Dermis blood vessel endothelial cell (primary cell): ENCODE measurements at regions not wholly inside any gene's neighbourhood (a gene's known extent, or its start where the extent isn't known, plus 50 kb on each side); places are given as distances from the start of the nearest gene placed in this dataset.
"Not testable (repeated sequence)": the region's sequence is repeated elsewhere in the genome, so short reads cannot be mapped to it uniquely, and the experiment has no call there.

ENCODE experiments used
- DNase-seq: peaks from one replicate; pipeline ENCODE4 v3.0.0; 2010

DNA sequence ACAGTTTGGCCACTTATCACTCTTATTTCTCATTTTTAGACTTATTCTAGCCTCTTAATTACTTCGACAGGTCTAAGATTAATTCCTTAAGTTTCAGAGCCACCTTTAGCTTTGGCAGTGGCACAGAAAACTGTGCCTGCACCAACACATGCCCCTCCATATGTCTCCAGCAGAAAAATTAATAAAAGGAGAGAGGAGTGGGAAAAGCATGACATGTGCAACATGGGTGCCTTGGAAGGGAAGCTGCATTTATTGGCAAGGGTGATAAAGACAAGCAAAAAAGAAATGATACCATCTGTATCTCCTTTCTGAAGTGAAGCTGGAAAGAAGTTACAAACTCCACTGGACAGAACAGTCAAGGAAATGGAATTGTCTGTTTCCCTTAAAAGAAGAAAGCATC is 121.7 kb upstream of the CFAP20DC start:
- DNase-seq = no peak

DNA sequence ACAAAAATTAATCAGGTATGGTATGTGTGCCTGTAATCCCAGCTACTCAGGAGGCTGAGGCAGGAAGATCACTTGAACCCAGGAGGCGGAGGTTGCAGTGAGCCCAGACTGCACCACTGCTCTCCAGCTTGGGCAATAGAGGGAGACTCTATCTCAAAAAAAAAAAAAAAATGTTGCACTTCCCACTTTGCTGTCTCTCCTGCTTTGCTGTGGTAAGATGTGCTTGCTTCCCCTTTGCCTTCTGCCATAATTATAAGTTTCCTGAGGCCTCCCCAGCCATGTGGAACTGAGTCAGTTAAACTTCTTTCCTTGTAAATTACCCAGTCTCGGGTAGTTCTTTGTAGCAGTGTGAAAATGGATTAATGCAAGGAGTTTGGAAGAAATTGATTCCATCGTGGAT is 120.3 kb upstream of the CFAP20DC start:
- not testable (repeated sequence) for DNase-seq

DNA sequence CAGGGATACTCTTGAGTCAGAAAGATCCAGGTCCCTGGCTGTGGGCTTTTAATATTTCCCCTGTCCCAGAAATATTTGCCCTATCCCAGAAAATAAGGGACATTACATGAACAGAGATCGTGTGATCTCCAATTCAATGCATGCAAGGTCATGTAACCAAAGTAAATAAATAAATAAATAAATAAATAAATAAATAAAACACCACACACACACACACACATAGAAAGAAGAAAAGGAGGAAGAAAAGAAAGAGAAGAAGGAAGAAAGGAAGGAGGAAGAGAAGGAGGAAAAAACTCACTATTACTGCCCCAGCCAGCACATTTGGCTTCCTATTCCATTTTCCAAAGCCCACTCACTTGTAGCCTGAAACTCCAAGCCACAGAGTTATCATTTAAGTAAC is 117.9 kb upstream of the CFAP20DC start:
- DNase-seq = no peak

DNA sequence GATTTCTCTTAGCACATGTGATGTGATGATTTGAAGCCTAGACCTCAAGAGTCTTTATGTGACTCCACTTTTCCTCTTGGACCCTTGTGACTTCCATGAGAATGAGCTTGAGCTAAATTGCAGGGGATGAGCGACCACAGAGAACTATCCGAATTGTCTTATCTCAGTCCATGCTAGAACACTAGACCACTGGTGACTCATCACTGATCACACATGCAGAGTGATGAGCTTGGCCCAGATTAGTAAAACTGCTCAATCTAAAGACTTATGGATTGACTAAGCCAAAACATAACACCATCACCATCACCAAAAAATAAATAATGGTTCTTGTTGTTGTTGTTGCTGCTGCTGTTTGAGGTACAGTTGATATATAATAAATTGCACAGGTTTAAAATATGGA is 114.1 kb upstream of the CFAP20DC start:
- DNase-seq = no peak

DNA sequence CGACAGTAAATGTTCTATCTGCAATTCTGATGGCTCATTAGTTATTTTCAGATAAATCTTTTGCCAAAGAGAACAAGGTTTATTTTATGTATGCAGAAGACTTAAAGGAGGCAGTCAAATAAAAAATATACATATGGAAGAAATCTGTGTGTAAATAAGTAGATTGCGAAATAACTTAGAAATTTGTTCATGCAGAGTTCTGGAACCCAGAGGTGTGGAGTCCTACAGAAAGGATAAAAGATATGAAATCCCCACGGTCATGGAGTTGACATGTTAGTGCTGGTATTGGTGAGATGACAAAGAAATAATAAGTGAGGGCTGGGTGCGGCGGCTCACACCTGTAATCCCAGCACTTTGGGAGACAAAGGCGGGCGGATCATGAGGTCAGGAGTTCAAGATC is 111.2 kb upstream of the CFAP20DC start:
- no peak for DNase-seq

DNA sequence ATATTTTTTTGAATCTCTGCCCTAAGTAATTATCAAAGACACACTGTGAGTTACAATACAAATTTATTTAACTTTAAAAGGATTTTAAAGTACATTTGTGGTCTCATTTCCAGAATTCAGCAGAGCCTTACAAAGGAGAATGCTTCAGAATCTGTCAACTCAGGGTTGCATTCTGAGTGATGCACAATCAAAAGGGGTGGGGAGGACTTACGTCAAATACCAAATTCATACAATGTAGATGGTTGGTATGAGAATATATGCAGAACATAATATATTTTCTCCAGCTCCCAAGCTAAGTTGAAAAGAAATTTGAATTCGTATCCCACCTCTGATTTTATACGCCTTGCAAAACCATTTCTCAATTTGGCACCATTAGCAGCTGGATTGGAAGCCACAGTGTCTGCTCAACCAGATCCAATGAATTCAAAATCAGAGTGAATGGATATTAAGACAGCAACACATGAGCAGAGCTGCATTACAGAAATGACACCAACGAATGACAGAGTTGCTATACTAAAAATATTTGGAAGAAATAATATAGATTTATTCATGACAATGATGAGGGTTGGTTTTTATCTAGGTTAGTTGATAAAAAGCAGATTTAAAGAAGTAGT is 110.4 kb upstream of the CFAP20DC start:
- DNase-seq = no peak

DNA sequence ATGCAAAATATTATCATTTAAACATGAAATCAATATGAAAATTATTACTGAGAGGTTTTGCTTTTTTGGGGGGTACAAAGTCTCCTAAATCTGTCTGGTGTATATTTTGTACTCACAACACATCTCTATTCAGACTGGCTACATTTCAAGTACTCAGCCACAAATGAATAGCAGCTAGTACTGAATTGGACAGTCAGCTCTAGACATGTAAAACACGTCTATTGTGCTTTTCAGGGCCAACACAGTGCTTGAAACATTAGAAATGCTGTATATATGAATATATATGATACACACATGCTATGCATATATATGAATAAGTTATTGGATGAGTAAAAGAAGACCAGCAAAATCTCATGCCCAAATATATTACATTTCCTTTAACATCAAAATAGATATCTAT is 103.8 kb upstream of the CFAP20DC start:
- DNase-seq = no peak

DNA sequence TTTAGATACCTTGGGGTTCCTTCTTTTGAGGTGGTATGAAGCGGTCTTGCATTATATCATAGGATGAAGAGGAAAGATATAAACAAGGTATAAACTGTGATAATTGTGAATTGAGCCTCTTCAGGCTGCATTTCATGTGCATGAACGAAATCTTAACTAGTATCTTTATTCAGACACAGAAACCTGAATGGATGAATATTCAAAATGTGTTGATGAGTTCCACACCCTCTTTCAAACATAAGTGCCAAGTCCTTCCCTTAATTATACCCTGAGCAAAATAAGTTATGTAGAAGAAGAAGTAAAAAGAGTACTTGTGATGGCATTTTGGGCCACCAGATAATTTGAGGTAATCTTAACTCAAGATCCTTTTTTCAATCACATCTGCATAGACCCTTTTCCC is 103.1 kb upstream of the CFAP20DC start:
- no peak for DNase-seq

DNA sequence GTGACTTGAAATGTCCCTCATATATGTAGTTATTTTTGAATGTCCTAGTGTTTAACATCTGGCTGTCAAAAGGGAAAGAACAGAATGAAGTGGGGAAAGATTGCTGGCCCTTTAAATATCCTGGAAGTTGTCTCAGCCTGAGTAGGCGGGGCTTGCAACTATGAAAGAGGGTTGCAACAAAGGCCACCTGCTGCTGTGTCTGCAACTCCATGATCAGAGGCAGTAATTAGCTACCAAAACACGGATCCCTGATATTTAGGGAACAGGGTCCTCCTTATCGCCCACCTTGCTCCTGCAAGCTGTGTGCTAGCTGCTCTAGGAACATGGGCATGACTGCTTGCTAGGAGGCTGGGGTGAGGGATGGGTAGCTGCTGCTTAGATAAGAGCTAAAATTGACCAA is 100.2 kb upstream of the CFAP20DC start:
- no peak for DNase-seq

DNA sequence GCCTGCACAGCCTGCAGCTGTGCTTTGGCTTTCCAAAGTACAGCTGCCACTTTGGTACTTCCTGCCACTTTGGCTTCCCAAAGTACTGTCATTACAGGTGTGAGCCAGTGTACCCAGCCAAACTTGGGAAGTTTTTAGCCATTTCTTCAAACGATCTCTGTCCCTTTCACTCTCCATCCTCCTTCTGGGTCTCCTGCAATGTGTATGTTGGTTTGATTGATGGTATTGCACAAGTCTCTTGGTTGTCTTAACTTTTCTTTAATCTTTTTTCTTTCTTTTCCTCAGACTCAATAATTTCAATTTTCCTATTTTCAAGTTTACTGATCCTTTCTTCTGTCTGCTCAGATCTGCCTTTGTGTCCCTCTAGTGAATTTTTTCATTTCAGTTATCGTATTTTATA is 99.3 kb upstream of the CFAP20DC start:
- DNase-seq = no peak

DNA sequence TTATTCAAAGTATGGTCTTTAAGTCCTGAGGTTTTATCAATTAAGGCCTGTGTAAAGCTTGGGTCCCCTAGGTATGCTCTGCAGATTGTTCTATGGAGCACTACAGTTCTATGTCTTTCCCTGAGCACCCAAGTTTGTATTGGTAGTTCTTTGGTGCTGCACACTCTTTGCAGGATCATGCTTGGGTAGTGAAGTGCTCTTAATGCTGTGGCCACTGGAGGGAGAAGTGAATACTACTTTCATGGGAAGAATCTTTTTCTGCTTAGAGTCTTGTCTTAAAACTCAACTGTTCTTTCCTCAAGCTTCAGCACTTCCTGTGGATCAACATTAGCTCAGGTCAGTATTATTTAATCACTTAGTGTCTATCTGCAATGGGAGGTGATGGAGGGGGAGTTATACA is 93.6 kb upstream of the CFAP20DC start:
- DNase-seq = no peak

DNA sequence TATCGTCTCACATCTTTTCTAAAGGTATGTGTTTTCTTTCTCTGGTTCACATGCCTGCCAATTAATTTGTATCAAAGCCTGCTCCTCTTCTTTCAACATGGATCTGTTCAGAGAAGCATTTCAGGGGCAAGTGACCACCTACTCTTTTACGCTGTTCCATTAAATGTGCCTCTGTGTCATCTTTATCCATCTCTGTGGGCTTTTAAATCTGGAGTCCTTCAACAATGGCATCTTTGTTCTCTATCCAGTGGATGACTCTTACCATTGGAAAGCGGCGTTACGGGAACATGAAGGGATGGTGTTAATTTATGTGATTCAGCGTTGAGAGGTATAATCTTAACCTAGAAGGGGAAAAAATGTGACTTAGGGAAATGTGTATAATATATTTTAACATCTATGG is 92.7 kb upstream of the CFAP20DC start:
- DNase-seq = no peak

DNA sequence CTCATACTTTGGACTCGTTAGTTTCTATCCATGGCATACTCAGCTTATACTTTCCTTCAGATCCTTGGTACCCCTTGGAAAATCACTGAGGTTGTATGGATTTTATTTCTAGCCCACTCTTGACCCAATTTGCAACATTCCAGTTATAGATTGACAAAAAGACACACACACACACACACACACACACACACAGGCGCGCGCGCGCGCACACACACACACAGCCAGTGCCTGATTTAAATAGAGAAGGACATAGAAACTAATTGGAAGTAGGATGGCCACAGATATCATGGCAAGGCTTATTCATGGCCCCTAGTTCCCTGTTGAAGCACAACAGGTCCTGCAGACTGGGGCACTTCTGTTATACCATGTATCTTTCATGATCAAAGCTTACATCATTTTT is 89.1 kb upstream of the CFAP20DC start:
- no peak for DNase-seq

DNA sequence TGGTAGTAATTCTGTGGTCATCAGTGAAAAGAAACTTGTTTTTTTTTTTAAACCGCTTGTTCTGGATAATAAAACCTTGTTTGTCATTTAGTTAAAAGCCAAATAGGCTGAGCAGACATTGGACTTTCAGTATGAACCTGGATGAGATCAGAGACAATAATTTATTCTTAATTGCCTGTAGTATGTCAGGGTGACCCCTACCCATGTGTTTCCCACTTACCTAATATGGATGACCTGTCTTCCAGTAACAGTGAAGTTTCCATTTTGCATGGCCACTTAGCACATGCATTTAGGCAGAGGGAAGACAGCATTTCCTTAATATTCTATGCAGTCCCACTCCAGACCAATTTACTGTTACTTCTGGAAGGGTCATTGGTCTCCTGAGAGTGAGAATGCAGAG is 87.6 kb upstream of the CFAP20DC start:
- no peak for DNase-seq

DNA sequence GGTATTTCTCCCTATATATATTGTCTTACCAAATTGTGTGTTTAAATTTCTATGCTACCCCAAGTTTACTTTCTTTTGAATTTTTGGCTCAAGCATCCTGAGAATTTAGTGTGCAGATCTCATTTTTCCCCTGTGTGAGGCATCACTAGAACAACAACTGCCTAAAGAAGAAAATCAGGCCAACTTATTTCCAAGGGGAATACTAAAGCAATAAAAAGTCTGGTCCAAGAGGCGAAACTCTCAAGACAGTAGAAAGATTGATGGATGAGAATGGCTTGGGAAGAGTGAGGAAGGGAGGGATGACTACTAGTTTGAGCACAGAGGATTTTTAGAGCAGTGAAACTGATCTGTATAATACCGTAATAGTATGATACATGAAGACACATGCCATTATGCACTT is 86.3 kb upstream of the CFAP20DC start:
- no peak for DNase-seq

DNA sequence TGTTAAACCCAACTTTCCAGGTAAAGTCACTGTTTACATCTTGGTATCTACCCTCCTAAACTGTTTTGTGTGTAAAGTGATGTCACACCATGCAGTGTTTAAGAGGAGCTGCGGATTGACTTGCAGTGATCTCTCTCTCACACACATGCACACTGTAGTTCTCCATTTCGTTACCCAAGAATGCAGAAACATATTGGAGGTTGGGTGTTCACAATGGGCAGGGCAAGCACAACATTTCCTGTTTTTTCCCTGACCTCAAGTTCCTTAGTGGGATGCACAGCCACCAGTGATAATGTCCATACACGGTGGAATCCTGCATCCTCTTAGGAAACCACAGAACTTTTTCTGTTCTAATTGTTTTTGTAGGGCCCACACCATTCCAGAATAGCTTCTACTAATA is 85.3 kb upstream of the CFAP20DC start:
- DNase-seq = no peak

DNA sequence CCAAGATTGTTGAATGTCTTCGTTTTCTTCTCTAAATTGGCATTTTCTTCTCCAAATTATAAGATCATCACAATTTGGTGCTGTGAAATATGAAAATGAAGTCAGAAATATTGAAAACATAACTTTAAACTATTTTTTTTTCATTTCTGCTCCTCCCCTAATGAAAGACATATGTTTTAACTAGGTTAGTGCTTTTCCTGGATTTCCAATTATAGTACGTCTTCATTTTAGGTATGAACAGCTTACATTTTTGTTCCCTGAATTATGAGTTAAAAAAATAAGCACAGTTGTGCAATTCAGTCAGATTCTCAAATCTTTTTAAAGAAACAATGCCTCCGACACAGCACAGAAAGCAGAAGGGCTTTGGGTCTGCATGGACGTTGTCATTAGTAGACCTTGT is 83.5 kb upstream of the CFAP20DC start:
- no peak for DNase-seq

DNA sequence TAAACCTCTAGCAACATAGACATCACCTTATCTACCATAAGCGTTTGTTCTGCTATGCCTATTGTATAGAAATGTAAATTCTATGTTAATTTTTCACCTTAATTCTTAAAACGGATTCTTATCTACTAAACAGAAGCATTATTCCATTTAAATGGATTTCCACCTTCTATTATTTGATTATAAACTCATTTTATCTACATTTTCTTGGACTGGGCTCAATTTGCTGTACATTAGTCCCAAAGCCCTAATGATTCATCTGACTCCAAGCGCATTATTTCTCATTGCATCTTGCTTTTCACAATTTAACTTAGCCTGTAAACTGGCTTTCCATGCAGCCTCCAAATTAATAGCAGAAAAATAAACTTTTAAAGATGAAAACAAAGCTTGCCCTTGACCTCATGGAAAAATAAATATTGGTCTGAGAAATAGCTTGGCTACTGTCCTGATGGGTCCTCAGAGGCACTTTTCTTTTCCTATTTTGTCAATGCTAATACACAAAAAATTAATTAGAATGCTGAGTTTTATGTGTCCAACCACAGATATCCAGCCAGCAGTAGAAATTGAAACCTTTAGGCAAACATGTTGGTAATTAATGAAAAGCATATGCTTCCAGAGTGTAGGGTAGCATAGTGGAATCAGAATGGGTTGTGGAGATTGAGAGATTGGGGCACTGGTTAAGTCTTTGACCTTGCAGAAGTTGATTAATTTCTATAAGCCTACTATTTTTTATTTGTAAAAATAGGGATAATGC is 81.4 kb upstream of the CFAP20DC start:
- DNase-seq = no peak

DNA sequence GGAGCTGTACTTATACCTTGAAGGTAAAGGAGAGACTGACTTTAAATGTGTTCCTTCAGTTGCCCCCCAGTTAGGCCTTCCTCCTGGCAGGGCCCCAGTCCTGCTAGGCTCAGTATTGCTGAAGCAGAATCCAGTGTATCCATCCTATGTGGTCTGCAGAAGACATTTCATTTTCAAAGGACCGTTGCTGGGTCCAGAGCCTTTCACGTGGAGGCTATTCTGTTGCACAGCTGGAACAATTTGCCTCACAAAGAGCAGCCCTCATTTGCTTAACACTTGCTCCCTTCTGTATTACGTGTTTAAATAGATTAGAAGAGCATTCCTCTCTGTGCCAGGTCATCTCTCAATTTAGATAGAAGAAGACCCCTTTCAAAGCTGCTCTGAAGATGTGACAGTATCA is 78.9 kb upstream of the CFAP20DC start:
- DNase-seq = no peak

DNA sequence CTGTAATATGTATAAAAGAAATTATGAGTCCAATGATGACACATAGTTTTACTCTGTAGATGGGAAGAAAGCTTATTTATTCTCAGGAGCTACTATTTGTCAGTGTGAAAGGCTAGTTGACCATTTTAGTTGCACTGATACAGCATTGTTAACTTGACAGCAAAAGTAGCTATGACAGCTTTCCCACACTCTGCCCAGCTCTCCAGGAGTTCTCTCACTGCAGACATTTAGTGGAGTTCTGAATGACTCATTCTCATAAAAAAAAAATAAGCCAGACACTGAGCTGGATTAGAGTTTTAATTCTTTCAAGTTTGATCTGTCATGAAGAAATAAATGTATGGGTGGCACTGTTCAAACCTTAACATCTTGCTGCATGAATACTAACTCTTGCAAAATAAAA is 77.2 kb upstream of the CFAP20DC start:
- no peak for DNase-seq

DNA sequence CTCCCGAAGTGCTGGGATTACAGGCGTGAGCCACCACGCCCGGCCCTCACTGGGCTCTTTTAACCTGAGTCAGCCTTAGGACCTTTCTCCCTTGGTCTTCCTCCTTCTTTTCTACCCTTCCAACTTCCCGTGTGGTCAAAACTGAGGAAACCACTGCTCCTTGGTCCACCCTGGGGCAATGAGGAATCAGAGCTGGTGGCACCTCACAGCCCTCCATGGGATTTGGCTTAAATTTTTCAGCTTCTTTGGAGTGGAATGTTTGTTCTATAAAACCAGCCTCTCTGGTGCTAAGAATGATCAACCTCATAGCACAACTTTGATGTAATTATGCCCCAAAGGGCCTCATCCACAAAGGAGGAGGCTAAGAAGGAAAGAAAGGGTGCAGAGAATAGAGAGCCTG is 76.6 kb upstream of the CFAP20DC start:
- DNase-seq = no peak

DNA sequence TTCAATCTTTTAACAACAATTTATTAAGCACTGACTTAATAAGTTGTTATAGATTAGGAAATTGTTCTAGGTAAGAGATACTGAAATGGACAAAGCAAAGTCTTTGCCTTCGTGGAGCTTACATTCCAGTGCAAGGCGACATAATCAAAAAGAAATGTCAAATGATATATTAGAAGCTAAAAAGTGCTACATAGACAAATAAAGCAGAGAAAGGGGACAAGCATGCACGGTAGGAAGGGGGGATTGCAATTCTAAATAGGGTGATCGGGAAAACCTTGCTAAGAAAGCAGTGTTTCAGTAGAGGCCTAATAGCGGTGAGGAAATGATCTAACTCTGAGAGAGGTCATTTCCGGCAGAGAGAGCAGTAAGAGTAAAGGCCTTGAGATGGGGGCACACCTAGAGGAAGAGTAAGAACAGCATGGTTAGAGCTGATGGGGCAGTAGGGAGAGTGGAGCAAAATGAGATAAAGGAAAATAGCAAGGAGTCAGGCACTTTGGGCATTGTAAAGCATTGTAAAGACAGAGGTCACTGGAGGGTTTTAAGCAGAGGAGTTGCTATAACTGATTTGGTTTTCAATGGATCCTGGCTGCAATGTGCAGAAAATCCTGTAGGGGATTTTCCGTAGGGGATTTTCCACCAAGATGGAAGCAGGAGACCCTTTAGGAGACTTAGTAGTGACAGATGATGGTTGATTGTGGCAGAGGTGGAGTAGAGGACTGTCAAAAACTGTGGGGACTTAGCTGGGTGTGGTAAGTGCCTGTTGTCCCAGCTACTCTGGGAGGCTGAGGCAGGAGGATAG is 71.7 kb upstream of the CFAP20DC start:
- DNase-seq = no peak

DNA sequence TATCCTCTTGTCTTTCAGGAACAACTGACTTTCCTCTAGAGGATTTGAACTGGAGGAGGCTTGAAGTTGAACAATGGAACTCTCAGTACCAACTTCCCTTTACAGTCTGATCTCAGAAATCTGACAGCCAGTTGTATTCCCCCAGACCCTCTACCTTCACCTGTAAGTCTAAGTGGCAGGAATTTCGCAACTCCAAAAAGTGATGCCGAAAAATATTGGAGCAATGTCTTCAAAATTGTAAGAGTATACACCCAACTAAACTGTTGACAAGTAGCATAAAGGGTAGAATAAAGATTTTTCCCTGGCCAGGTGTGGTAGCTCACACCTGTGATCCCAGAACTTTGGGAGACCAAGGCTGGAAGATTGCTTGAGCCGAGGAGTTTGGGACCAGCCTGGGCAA is 69.1 kb upstream of the CFAP20DC start:
- DNase-seq = no peak

DNA sequence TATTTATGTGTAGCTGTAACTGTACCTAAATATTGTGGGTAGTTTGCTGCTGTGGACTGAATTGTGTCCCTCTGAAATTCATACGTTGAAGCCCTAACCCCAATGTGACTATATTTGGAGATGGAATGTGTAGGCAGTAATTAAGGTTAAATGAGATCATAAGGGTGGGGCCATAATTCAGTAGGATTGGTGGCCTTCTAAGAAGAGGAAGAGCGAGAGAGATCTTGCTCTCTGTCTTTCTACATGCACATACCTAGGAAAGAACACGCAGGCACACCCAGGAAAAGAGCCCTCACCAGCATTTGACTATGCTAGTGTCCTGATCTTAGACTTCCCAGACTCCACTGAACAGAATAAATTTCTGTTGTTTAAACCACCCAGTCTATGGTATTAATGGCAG is 67.6 kb upstream of the CFAP20DC start:
- no peak for DNase-seq
